ENCODE measurements at regions not wholly inside any gene's neighbourhood (a gene's known extent, or its start where the extent isn't known, plus 50 kb on each side); places are given as distances from the start of the nearest gene placed in this dataset.
"Not testable (repeated sequence)": the region's sequence is repeated elsewhere in the genome, so short reads cannot be mapped to it uniquely, and the experiment has no call there.

GRCh38 chr5:21473436-21473835 is 1379.7 kb downstream of the CDH12 start:
- TF ChIP-seq CTCF, POLR2A (IDR thresholded peaks at IDR 0.05): not testable (repeated sequence)
